HG03064 (cell line): ENCODE measurements at regions not wholly inside any gene's neighbourhood (a gene's known extent, or its start where the extent isn't known, plus 50 kb on each side); places are given as distances from the start of the nearest gene placed in this dataset.
A peak's percentile ranks its signal among the peaks of the same experiment; 100 is the strongest.

Source experiments
- ATAC-seq: cut with Tn5 transposase; IDR thresholded peaks from one replicate; pipeline ENCODE4 v1.9.1; 2021; ENCODE audit warnings: low read depth; ENCODE audit not compliant: unreplicated experiment

DNA sequence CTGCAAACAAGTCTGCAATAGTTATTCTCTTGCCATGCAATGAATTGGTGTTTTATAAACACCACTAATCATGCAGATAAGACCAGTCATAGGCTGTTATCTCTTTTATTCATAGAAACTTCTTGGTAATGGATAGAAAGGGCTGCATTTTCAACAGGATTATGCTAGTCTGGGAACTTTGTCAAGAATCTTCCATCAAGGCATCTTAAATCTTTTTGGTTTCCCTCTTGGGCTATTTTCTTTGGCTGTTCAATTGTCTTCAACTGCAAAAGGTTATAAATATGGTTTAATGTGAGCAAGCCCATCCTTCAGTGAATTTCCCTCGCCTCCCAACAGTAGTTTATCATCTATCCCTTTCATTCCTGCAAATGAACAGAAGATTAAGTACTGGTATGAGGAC, 59.0 kb upstream of the MINAR1 start:
- ATAC-seq: no peak

DNA sequence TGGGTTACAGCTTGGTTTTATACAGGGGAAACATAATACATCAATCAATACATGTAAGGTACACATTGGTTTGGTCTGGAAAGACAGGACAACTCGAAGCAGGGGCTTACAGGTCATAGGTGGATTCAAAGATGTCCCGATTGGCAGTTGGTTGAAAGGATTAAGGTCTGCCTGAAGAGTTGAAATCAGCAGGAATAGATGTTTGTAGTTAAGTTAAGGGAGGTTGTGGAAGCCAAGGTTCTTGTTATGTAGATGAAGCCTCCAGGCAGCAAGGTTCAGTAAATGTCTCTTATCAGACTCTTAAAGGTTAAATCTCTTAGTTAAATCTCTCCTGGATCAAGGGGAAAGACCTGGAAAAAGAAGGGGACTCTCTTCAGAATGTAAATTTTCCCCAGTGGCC, 58.4 kb upstream of the MINAR1 start:
- ATAC-seq: no peak

DNA sequence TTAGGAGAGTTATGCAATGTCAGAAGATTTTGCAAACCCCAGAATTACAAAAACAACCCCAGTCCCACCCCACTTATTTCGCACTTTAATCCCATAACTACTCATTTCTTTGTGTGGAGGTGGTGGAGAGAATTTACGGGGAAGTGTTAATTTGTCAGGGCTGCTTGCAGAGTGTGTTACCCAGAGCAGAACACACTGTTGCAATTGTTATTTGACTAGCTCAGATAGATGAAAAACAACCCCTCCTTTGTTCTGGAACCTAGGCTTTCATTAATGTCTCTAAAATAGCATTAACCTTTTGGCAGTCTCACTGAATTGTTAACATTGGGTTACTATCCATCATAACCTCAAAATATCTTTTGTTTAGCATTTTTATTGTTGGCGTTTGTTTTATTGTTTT, 55.8 kb upstream of the MINAR1 start:
- ATAC-seq: no peak

DNA sequence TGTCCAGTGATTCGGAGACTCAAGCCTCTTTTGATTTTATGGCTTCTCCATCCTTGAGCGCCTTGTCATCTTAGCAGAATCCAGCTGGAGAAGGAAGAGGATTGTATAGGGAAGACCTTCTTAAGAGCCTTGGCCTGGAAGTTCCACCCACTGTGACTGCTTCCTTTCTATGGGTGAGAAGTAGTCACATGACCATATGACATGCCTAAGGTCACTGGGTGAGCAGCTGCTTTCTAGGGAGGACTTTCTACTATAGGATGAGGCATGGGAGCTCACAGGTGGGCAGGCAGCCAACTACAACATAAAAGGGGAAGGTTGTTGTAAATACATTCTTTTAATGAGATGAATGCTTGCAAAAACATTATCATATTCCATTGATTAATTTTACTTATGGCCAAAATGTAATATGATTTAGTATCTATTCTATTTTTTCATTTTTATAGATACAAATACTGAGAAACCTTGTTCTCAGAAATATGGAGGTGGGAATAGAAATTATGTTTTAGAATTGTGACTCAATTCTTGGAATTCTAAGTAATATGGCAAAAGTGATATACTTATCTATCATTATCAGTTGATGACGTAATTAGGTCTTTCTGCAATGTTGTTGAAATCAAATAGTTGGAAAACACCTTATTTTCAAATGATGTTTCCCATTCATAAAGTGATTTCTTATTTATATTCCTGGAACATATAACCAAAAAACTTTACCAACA, 53.6 kb upstream of the MINAR1 start:
- no peak for ATAC-seq

DNA sequence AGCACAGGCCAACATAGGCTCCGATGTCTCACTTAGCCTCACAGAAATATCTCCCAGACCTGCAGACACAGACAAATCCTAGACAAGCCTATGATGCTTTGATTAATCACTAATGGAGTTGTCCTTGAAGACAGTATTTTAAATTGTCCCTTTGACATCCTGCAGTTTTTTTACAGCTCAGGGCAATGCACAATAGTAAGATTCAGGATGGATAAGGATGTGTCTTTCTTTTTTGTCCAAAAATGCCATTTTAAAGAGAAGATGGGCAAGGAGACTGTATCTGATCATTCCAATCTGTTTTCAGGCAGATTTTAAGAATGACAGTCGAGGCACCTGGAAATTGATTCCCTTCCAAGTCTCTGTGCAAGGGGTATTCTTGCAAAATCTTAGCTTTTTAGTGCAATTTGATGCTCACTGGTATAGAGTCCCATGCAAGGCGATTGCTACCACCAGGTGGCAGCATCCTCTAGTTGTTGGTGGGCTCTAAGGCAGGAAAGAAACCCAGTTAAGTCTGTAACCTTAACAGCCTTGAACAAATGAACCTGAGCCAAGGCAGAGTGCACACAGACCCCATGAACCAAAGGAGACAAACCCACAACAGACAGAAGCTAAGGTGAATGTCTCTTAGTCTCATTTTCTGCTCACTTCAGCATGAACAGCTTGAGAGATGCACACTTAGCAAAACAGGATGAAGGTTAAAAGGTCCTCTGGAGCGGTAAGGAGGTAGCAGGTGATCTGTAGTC, 51.2 kb upstream of the MINAR1 start:
- peak; percentile 65 for ATAC-seq

DNA sequence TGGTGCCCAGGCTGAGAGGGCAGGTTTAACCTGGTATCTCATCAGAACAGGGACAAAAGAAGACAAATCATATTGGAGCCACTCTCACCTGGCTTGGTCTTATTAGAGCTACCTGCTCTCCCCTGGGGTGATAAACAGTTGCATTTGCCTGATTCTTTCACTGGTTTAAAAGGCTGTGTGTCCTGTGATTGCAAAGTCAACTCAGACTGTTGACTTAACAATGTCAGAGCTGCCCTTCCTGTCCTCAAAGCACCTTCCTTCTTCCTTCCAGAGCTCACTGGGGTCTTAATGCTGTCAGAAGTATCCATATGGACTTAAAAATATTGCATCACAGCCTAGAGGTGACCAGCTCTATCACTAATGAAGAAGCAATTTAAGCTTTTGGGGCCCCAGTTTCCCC, 50.5 kb upstream of the MINAR1 start:
- ATAC-seq: no peak
